Esophagus mucosa (tissue), 1 donor: ENCODE measurements at regions not wholly inside any gene's neighbourhood (a gene's known extent, or its start where the extent isn't known, plus 50 kb on each side); places are given as distances from the start of the nearest gene placed in this dataset.
"Not testable (repeated sequence)": the region's sequence is repeated elsewhere in the genome, so short reads cannot be mapped to it uniquely, and the experiment has no call there.

Source experiments
- ATAC-seq: fragments of 200-7000 bp; cut with Tn5 transposase; one replicate; pipeline ENCODE4 v1.9.1; 2020
- donor health status: DM: yes; HTN: yes; CAD: no.

- no peak for ATAC-seq
These were observed 143.3 kb upstream of the VSTM2A start for GRCh38 chr7:54398863-54399262.

- no peak for ATAC-seq
These were observed 132.3 kb upstream of the VSTM2A start for GRCh38 chr7:54409917-54410316.

DNA sequence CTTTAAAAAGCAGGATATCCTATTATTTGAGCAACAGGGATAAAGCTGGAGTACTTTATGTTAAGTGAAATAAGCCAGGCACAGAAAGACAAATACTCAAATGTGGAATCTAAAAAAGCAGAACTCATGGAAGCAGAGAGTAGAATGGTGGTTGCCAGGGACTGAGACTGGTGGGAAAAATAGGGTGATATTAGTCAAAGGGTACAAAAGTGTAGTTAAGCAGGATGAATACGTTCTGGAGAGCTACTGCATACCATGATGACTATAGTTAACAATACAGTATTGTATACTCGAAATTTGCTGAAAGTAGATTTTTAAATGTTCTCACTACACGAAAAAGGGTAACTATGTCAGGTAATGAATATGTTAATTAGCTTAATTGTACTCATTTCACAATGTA is 125.5 kb upstream of the VSTM2A start:
- no peak for ATAC-seq

- ATAC-seq: no peak
These were observed 123.0 kb upstream of the VSTM2A start for GRCh38 chr7:54419209-54419608.

GRCh38 chr7:54426406-54426805 is 115.8 kb upstream of the VSTM2A start:
- no peak for ATAC-seq

GRCh38 chr7:54429111-54429510 is 113.1 kb upstream of the VSTM2A start:
- no peak for ATAC-seq

GRCh38 chr7:54439391-54439790 is 102.8 kb upstream of the VSTM2A start:
- ATAC-seq: no peak

DNA sequence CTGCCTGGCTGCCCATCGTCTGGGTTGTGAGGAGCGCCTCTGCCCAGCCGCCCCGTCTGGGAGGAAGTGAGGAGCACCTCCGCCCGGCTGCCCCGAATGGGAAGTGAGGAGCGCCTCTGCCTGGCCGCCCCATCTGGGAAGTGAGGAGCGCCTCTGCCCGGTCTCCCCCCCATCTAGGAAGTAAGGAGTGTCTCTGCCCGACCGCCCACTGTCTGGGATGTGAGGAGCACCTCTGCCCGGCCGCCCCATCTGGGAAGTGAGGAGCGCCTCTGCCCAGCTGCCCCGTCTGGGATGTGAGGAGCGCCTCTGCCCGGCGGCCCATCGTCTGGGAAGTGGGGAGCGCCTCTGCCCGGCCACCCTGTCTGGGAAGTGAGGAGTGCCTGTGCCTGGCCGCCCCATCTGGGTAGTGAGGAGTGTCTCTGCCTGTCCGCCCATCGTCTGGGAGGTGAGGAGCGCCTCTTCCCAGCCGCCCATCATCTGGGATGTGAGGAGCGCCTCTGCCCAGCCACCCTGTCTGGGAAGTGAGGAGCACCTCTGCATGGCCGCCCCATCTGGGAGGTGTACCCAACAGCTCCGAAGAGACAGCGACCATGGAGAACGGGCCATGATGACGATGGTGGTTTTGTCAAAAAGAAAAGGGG is 98.0 kb upstream of the VSTM2A start:
- not testable (repeated sequence) for ATAC-seq

DNA sequence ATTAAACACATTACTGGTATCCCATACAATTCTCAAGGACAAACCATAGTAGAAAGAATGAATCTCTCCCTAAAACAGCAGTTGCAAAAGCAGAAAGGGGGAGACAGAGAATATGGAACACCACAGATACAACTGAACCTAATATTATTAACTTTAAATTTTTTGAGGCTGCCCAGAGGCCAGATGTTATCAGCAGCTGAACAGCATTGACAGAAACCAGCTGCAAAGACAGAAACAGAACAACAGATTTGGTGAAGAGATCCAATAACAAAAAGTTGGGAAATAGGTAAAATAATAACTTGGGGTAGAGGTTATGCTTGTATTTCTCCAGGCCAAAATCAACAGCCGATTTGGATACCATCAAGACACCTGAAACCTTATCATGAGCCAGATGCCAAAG is 89.0 kb upstream of the VSTM2A start:
- not testable (repeated sequence) for ATAC-seq

DNA sequence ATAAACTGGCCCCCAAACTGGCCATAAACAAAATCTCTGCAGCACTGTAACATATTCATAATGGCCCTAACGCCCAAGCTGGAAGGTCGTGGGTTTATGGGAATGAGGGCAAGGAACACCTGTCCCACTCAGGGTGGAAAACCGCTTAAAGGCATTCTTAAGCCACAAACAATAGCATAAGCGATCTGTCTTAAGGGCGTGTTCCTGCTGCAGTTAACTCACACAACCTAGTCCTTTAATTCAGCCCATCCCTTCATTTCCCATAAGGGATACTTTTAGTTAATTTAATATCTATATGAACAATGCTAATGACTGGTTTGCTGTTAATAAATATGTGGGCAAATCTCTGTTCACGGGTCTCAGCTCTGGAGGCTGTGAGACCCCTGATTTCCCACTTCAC is 87.5 kb upstream of the VSTM2A start:
- not testable (repeated sequence) for ATAC-seq

- no peak for ATAC-seq
These were observed 77.1 kb upstream of the VSTM2A start for GRCh38 chr7:54465095-54465494.

DNA sequence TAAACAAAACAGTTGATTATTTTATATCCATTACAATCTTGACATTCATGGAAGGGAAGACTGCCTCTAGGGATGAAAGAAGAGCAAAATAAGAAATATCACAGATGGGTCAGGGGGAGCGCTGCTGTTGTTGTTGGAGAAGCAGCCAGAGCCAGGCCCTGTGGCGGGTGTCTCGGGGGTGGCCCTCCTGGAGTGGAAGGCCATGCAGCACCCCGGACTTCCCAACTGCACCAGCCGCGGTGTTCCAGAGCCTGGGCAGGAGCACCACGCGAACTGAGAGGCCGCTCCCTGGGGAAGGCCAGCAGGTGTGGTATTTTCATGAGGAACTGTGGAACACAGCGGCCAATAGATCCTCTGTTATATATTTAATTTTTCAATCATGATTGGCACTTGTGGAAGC is 72.4 kb upstream of the VSTM2A start:
- no peak for ATAC-seq

DNA sequence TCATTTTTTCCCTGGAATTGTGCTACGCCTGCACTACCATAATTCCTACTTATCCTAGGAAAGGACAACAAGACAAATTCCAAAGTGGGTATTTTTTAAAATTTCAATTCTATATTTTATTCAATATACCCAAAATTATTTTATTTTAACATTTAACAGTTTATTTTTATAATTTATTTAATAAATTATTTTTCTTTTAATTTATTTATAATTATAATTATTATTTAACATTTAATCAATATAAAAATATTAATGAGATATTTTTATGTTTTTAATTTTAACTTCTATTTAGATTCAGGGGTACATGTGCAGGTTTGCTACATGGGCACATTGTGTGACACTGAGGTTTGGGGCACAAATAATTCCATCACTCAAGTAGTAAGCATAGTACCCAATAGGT is 65.6 kb upstream of the VSTM2A start:
- ATAC-seq: no peak

DNA sequence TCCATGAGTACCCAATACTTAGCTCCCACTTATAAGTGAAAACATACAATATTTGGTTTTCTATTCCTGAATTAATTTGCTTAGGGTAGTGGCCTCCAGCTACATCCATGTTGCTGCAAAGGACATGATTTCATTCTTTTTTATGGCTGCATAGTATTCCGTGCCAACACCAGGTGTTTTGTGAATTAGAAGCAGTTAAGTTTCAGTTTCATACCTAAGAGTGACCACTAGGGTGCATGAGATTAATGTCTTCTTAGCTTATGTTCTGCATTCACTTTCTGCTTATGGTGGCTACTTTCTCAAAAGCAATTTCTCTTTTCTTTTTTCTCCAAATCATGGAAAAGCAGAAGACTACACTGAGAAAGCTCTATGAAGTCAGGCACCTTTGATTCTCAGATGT is 65.1 kb upstream of the VSTM2A start:
- no peak for ATAC-seq

DNA sequence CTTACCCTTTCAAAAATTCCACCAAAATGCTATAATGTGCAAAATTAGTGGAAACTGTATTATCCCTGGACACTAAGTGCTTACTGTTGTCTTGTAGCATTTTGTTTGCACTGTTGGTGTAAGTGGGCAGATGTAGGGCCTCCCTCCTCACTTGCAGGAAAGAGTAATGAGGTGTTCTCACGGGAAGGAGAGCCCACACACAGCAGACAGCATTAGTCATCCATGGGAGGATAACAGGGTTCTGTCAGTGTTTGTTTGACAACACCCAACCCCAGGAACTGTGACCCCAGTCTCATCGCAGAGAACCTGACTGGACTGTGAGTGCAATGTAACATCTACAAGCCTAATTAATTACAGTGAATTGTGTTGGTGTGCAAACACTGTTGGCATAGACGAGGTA is 58.7 kb upstream of the VSTM2A start:
- ATAC-seq: no peak

- no peak for ATAC-seq
These were observed 57.1 kb upstream of the VSTM2A start for GRCh38 chr7:54485044-54485443.
